Colonic mucosa (tissue), 4 donors: ENCODE measurements at regions not wholly inside any gene's neighbourhood (a gene's known extent, or its start where the extent isn't known, plus 50 kb on each side); places are given as distances from the start of the nearest gene placed in this dataset.

Experiments
- DNase-seq: peaks from one replicate; pipeline ENCODE4 v3.0.0-alpha.2; 2020
- H3K27ac ChIP-seq: fragments of 200-600 bp; one replicate; pipeline ENCODE4 v1.8.0; 2021
- H3K27me3 ChIP-seq: fragments of 200-600 bp; one replicate; pipeline ENCODE4 v1.8.0; 2021
- H3K36me3 ChIP-seq: fragments of 200-600 bp; one replicate; pipeline ENCODE4 v1.8.0; 2021
- H3K4me1 ChIP-seq: fragments of 200-600 bp; one replicate; pipeline ENCODE4 v1.8.0; 2021; ENCODE audit warnings: mild to moderate bottlenecking
- H3K4me3 ChIP-seq: fragments of 200-600 bp; one replicate; pipeline ENCODE4 v1.8.0; 2021
- H3K9ac ChIP-seq, 2 donors: one replicate each; pipeline ENCODE4 v1.7.0; 2013; ENCODE audit warnings: control low read depth in 2 of 2, low read depth in 2 of 2, low read length in 2 of 2
- H3K9me3 ChIP-seq: fragments of 200-600 bp; one replicate; pipeline ENCODE4 v1.8.0; 2021
- CTCF ChIP-seq: fragments of 200-600 bp; IDR thresholded peaks from one replicate; pipeline ENCODE4 v1.8.0; 2022; ENCODE audit warnings: antibody characterized with exemption, mild to moderate bottlenecking
- intact Hi-C: fragments of 100-400 bp; cut with DNase I; formaldehyde crosslinking; loops from one replicate; pipeline ENCODE4 v1.14.1; 2022
- donor health status: healthy.
- donor health status: DM: no; HTN: no; CAD: no.
- donor health status: DM: no; HTN: no; CAD: no.

- Histone ChIP-seq H3K9me3 (no peaks in the 10 kb centered on the region), H3K36me3 (no peaks in the 10 kb centered on the region), H3K27me3 (no peaks in the 10 kb centered on the region), H3K4me1 (no peaks in the 10 kb centered on the region), H3K27ac (no peak overlapping the region), H3K4me3 (no peak overlapping the region), H3K9ac (no peak overlapping the region)
- intact Hi-C loops = no loop called here
- TF ChIP-seq CTCF = no peak
- no peak for DNase-seq
Observed at GRCh38 chr3:25289156-25289555, 138.9 kb upstream of the RARB start.

GRCh38 chr3:25289663-25290062 is 138.4 kb upstream of the RARB start:
- H3K4me1 ChIP-seq = no peaks in the 10 kb centered on the region
- no peak overlapping the region for H3K4me3 ChIP-seq
- TF ChIP-seq CTCF = no peak
- no peaks in the 10 kb centered on the region for H3K36me3 ChIP-seq
- no peak overlapping the region for H3K9ac ChIP-seq
- no peaks in the 10 kb centered on the region for H3K9me3 ChIP-seq
- intact Hi-C loops = no loop called here
- H3K27me3 ChIP-seq = no peaks in the 10 kb centered on the region
- no peak for DNase-seq
- no peak overlapping the region for H3K27ac ChIP-seq

- Histone ChIP-seq H3K9ac (no peak overlapping the region), H3K36me3 (no peaks in the 10 kb centered on the region)
- no peak for DNase-seq
Observed at GRCh38 chr3:25291481-25291905, 136.6 kb upstream of the RARB start.

GRCh38 chr3:25292036-25292435 is 136.0 kb upstream of the RARB start:
- no peak overlapping the region for H3K4me3 ChIP-seq
- H3K27me3 ChIP-seq = no peaks in the 10 kb centered on the region
- H3K36me3 ChIP-seq = no peaks in the 10 kb centered on the region
- H3K9me3 ChIP-seq = no peaks in the 10 kb centered on the region
- H3K9ac ChIP-seq = no peak overlapping the region
- intact Hi-C loops = no loop called here
- TF ChIP-seq CTCF = no peak
- DNase-seq = no peak
- no peaks in the 10 kb centered on the region for H3K4me1 ChIP-seq
- no peak overlapping the region for H3K27ac ChIP-seq

More at GRCh38 chr3:25291481-25291905, 136.6 kb upstream of the RARB start:
- no peaks in the 10 kb centered on the region for H3K27me3 ChIP-seq
- H3K27ac ChIP-seq = no peak overlapping the region
- TF ChIP-seq CTCF = no peak
- intact Hi-C loops = no loop called here
- no peak overlapping the region for H3K4me3 ChIP-seq
- no peaks in the 10 kb centered on the region for H3K9me3 ChIP-seq
- no peaks in the 10 kb centered on the region for H3K4me1 ChIP-seq

- Histone ChIP-seq H3K27ac (no peak overlapping the region), H3K9ac (no peak overlapping the region), H3K4me3 (no peak overlapping the region), H3K9me3 (no peaks in the 10 kb centered on the region), H3K4me1 (no peaks in the 10 kb centered on the region), H3K27me3 (no peaks in the 10 kb centered on the region), H3K36me3 (no peaks in the 10 kb centered on the region)
- no peak for DNase-seq
- intact Hi-C loops = no loop called here
- no peak for TF ChIP-seq CTCF
Observed at GRCh38 chr3:25292595-25292994, 135.5 kb upstream of the RARB start.

GRCh38 chr3:25293736-25294135 is 134.3 kb upstream of the RARB start:
- no peaks in the 10 kb centered on the region for H3K9me3 ChIP-seq
- no peak overlapping the region for H3K27ac ChIP-seq
- no peaks in the 10 kb centered on the region for H3K36me3 ChIP-seq

More at GRCh38 chr3:25293736-25294135, 134.3 kb upstream of the RARB start:
- Histone ChIP-seq H3K27me3 (no peaks in the 10 kb centered on the region), H3K4me3 (no peak overlapping the region), H3K9ac (no peak overlapping the region), H3K4me1 (no peaks in the 10 kb centered on the region)
- no peak for TF ChIP-seq CTCF
- no peak for DNase-seq
- intact Hi-C loops = no loop called here
